ENCODE measurements at regions not wholly inside any gene's neighbourhood (a gene's known extent, or its start where the extent isn't known, plus 50 kb on each side); places are given as distances from the start of the nearest gene placed in this dataset.
"Not testable (repeated sequence)": the region's sequence is repeated elsewhere in the genome, so short reads cannot be mapped to it uniquely, and the experiment has no call there.

GRCh38 chrX:858542-859078 is 228.0 kb downstream of the SHOX start:
- DNase-seq = no peak
- Mint-ChIP-seq H3K4me1 (no peaks in the 10 kb centered on the region), H3K27ac (no peak overlapping the region), H3K9me3 (peaks cover 8% of the 10 kb centered on the region in 2 donors), H3K27me3 (no peaks in the 10 kb centered on the region), H3K4me3 (no peak overlapping the region)
- ATAC-seq = no peak

- DNase-seq = no peak
- H3K9me3 Mint-ChIP-seq = peaks cover 8 to 9% of the 10 kb centered on the region in 2 donors
- peak overlapping the region in 1 of 2 donors; percentile 16 for H3K27ac Mint-ChIP-seq
- no peak overlapping the region for H3K4me3 Mint-ChIP-seq
- no peak for ATAC-seq
- no peaks in the 10 kb centered on the region for H3K4me1 Mint-ChIP-seq
- H3K27me3 Mint-ChIP-seq = no peaks in the 10 kb centered on the region
Observed at GRCh38 chrX:857376-857775, 226.8 kb downstream of the SHOX start.

- DNase-seq (no peak), ATAC-seq (no peak)
- peaks cover 8 to 9% of the 10 kb centered on the region in 2 donors for H3K9me3 Mint-ChIP-seq
- H3K27ac Mint-ChIP-seq = no peak overlapping the region
- no peak overlapping the region for H3K4me3 Mint-ChIP-seq
- no peaks in the 10 kb centered on the region for H3K4me1 Mint-ChIP-seq
- no peaks in the 10 kb centered on the region for H3K27me3 Mint-ChIP-seq
Observed at GRCh38 chrX:856566-857290, 226.1 kb downstream of the SHOX start.

- Mint-ChIP-seq H3K27me3 (peaks cover 8% of the 10 kb centered on the region), H3K27ac (no peak overlapping the region), H3K9me3 (peaks cover 0 to 9% of the 10 kb centered on the region in 2 donors), H3K4me3 (no peak overlapping the region), H3K4me1 (peaks cover 12% of the 10 kb centered on the region)
- ATAC-seq (no peak), DNase-seq (no peak)
Observed at GRCh38 chrX:853304-853703, 222.7 kb downstream of the SHOX start.

GRCh38 chrX:850471-850916 is 219.9 kb downstream of the SHOX start:
- Mint-ChIP-seq H3K27me3 (peaks cover 8% of the 10 kb centered on the region), H3K4me3 (peak overlapping the region in 1 of 2 donors; percentile 72), H3K9me3 (peaks cover 0 to 9% of the 10 kb centered on the region in 2 donors), H3K27ac (no peak overlapping the region), H3K4me1 (peaks cover 12% of the 10 kb centered on the region)
- no peak for DNase-seq
- peak; percentile 49 for ATAC-seq

- no peak for ATAC-seq
- H3K27ac Mint-ChIP-seq = no peak overlapping the region
- H3K27me3 Mint-ChIP-seq = peaks cover 8% of the 10 kb centered on the region
- DNase-seq = no peak
- peaks cover 12% of the 10 kb centered on the region for H3K4me1 Mint-ChIP-seq
- no peak overlapping the region for H3K4me3 Mint-ChIP-seq
- no peaks in the 10 kb centered on the region for H3K9me3 Mint-ChIP-seq
Observed at GRCh38 chrX:848386-848785, 217.8 kb downstream of the SHOX start.

- no peaks in the 10 kb centered on the region for H3K27me3 Mint-ChIP-seq
- ATAC-seq = no peak
- H3K4me3 Mint-ChIP-seq = no peak overlapping the region
- H3K9me3 Mint-ChIP-seq = no peaks in the 10 kb centered on the region
- H3K4me1 Mint-ChIP-seq = no peaks in the 10 kb centered on the region
- no peak overlapping the region for H3K27ac Mint-ChIP-seq
- no peak for DNase-seq
Observed at GRCh38 chrX:843306-843705, 212.7 kb downstream of the SHOX start.

GRCh38 chrX:840556-840955 is 210.0 kb downstream of the SHOX start:
- Mint-ChIP-seq H3K27ac (no peak overlapping the region), H3K4me1 (no peaks in the 10 kb centered on the region), H3K9me3 (peaks cover 11 to 13% of the 10 kb centered on the region in 2 donors), H3K4me3 (no peak overlapping the region), H3K27me3 (no peaks in the 10 kb centered on the region)
- DNase-seq = no peak
- ATAC-seq = no peak

GRCh38 chrX:838666-839065 is 208.1 kb downstream of the SHOX start:
- not testable (repeated sequence) for H3K4me1 Mint-ChIP-seq, H3K4me3 Mint-ChIP-seq, H3K27me3 Mint-ChIP-seq, ATAC-seq, DNase-seq, H3K27ac Mint-ChIP-seq
- peaks cover 13% of the 10 kb centered on the region in 2 donors for H3K9me3 Mint-ChIP-seq

- DNase-seq, ATAC-seq, H3K4me1 Mint-ChIP-seq, H3K4me3 Mint-ChIP-seq, H3K27ac Mint-ChIP-seq, H3K27me3 Mint-ChIP-seq: not testable (repeated sequence)
- H3K9me3 Mint-ChIP-seq = peaks cover 13% of the 10 kb centered on the region in 2 donors
Observed at GRCh38 chrX:835857-836256, 205.3 kb downstream of the SHOX start.

- no peak for DNase-seq
- H3K4me3 Mint-ChIP-seq = no peak overlapping the region
- no peak overlapping the region for H3K27ac Mint-ChIP-seq
- H3K4me1 Mint-ChIP-seq = peaks cover 5% of the 10 kb centered on the region
- no peaks in the 10 kb centered on the region for H3K27me3 Mint-ChIP-seq
- H3K9me3 Mint-ChIP-seq = peaks cover 2 to 6% of the 10 kb centered on the region in 2 donors
- ATAC-seq = no peak
Observed at GRCh38 chrX:830532-830931, 199.9 kb downstream of the SHOX start.

- H3K4me3 Mint-ChIP-seq = no peak overlapping the region
- DNase-seq = no peak
- peaks cover 5% of the 10 kb centered on the region for H3K4me1 Mint-ChIP-seq
- H3K9me3 Mint-ChIP-seq = peaks cover 0 to 6% of the 10 kb centered on the region in 2 donors
- no peak overlapping the region for H3K27ac Mint-ChIP-seq
- ATAC-seq = no peak
- H3K27me3 Mint-ChIP-seq = no peaks in the 10 kb centered on the region
Observed at GRCh38 chrX:829145-829544, 198.6 kb downstream of the SHOX start.

- ATAC-seq (no peak), DNase-seq (no peak)
- Mint-ChIP-seq H3K27ac (peak overlapping the region in 1 of 2 donors; percentile 44), H3K9me3 (peaks cover 0 to 7% of the 10 kb centered on the region in 2 donors), H3K4me1 (peaks cover 5% of the 10 kb centered on the region), H3K27me3 (no peaks in the 10 kb centered on the region), H3K4me3 (no peak overlapping the region)
Observed at GRCh38 chrX:828411-828959, 197.9 kb downstream of the SHOX start.

- ATAC-seq = no peak
- H3K27me3 Mint-ChIP-seq = no peaks in the 10 kb centered on the region
- H3K4me3 Mint-ChIP-seq = no peak overlapping the region
- H3K27ac Mint-ChIP-seq = no peak overlapping the region
- peaks cover 6 to 13% of the 10 kb centered on the region in 2 donors for H3K9me3 Mint-ChIP-seq
- DNase-seq = no peak
- peaks cover 5% of the 10 kb centered on the region for H3K4me1 Mint-ChIP-seq
Observed at GRCh38 chrX:826448-826847, 195.9 kb downstream of the SHOX start.

GRCh38 chrX:825991-826390 is 195.4 kb downstream of the SHOX start:
- Mint-ChIP-seq H3K27ac (no peak overlapping the region), H3K9me3 (peaks cover 6 to 13% of the 10 kb centered on the region in 2 donors), H3K27me3 (no peaks in the 10 kb centered on the region), H3K4me1 (peaks cover 5% of the 10 kb centered on the region), H3K4me3 (no peak overlapping the region)
- DNase-seq = no peak
- ATAC-seq = no peak

GRCh38 chrX:823073-823472 is 192.5 kb downstream of the SHOX start:
- not testable (repeated sequence) for H3K27me3 Mint-ChIP-seq, DNase-seq, H3K27ac Mint-ChIP-seq, H3K9me3 Mint-ChIP-seq, H3K4me1 Mint-ChIP-seq, H3K4me3 Mint-ChIP-seq, ATAC-seq

Measured in stimulated activated naive CD8-positive, alpha-beta T cell treated with anti-CD3 and anti-CD28 coated beads, Interleukin-15, amount 100 ng/mL, for 72 hours (primary cell).